AG20443 (cell line): ENCODE measurements at regions not wholly inside any gene's neighbourhood (a gene's known extent, or its start where the extent isn't known, plus 50 kb on each side); places are given as distances from the start of the nearest gene placed in this dataset.

Experiments
- DNase-seq: peaks from one replicate; pipeline ENCODE4 v3.0.0; 2012; ENCODE audit warnings: low spot score, mixed read lengths

DNA sequence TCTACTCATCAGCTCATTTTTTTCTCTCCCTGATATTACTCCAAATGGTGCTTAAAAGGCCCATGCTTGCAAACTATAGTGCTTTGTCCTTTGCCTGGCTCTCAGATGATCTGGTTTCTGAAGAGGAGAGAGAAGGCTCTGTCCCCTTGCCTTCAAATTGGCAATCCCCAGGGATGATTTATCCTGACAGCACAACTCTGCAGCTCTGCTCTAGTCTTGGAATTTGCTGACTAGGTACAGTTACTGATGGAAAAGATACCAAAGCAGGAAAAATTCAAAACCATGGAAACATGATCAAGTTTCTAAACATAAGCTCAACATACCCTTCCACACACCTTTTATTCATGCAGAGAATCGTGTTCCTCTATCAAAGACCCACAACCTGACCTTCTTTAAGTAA, 106.7 kb upstream of the CADPS start:
- no peak for DNase-seq

GRCh38 chr3:62982795-62983455, 107.7 kb upstream of the CADPS start:
- DNase-seq, result no peak

DNA sequence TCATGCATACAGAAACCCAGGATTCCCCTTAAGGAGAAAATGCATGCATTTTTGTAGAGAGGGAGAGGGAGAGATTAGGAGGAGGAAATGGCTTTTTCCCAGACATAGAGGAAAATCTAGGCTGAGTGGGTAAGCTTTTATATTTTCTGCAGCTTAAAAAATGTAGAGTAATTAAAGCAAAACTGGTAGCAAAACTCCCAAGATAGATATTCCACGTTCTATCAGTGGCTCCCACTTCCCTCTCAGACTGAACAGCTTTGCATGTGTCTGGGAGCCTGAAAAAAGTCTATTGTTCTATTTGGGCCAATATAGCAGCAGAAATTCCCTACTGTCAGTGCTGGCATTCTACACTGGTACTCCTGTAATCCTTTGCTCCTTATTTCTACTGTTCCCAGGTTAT, 110.8 kb upstream of the CADPS start:
- DNase-seq, result no peak

DNA sequence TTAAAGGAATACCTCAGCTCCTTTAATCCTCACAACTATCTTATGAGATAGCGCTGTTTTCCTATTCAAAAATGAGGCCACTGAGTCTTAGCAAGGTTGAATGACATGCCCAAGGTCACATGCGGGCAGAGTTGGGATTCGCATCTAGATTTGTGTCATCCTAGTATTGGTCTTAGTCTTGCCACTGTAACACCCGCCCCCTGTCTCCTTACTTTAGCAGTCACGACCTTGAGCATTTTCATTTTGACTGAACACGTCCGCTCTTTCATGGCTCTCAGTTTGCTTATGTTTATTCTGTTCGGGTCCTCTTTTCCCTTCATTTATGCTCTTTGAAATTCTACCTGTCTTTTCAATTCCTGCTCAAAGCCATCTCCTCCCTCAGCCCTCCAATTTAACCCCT, 112.5 kb upstream of the CADPS start:
- DNase-seq, result no peak

- no peak for DNase-seq
Measured at GRCh38 chr3:62990704-62991413, 115.6 kb upstream of the CADPS start.

- no peak for DNase-seq
Measured at GRCh38 chr3:62992520-62992919, 117.3 kb upstream of the CADPS start.

- DNase-seq, result no peak
Measured at GRCh38 chr3:62995119-62995518, 119.9 kb upstream of the CADPS start.

- DNase-seq, result no peak
Measured at GRCh38 chr3:62995530-62995929, 120.3 kb upstream of the CADPS start.

DNA sequence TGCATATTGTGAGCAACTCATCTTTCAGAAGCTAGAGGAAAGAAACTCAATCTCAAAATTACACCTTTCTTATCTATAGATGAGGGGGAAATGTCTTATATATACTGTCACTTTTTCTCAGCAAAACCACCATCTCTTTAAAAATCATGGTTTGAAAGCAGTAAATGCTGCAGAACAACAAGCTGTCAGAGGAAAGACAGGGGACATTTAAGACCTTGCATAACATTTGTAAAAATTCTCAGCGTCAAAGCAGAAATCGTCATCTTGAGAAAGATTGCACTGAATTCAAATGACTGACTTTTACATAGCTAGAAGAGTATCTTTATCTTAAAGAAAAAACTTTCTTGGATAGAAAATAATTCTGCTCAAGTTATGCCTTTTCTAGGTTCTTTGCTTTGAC, 122.2 kb upstream of the CADPS start:
- DNase-seq, result no peak

- DNase-seq, result no peak
Measured at GRCh38 chr3:62999158-62999557, 123.9 kb upstream of the CADPS start.

- no peak for DNase-seq
Measured at GRCh38 chr3:62999791-63000190, 124.6 kb upstream of the CADPS start.

DNA sequence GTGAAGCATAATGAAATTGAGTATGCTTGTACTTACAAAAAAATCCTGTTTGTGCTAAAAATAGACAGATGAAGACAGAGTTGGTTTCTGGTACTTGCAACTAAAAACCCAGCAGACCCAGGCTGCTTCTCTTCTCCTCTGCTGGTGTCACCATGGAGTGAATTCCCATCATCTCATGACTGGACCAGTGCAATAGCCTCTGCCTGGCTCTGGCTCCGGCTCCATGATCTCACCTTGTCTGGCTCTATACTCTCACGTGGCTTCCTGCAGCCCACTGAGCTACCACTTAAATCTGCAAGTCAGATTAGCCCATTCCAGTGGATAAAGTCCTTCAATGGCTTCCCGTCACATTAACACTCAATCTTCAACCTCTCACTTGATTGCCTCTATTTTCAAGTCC, 129.2 kb upstream of the CADPS start:
- DNase-seq, result no peak

DNA sequence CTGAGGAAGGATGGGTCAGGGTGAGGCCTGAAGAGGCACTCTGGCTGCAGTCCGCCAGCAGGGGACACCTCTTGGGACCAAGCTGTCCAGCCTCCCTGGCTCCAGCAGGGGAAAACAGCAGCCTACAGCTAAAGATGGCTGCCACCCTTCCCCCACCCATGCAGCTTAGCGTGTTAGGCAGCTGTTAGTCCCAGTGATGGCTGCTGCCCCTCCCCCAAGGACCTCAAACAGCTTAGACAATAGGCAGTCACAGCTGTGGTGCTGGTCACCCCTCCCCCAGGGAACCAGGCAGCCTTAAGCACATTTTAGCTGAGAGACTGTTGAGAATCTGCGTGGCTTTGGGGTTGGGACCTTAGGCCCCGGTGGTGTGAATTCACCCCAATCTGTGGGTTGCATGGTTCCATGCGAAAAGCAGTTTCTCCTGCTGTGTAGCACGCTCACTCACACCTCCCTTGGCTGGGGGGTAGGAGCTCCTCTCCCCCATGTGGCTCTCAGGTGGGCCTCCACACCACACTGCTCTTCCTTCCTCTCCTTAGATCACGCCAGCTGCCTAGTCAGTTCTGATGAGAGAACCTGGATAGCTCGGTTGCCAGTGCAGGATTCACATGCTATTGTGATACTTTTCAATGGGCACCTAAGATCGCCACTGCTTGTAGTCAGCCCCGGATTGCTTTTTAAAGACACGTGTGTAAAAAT, 140.5 kb upstream of the CADPS start:
- DNase-seq, result no peak

- no peak for DNase-seq
Measured at GRCh38 chr3:63022114-63022513, 146.9 kb upstream of the CADPS start.

DNA sequence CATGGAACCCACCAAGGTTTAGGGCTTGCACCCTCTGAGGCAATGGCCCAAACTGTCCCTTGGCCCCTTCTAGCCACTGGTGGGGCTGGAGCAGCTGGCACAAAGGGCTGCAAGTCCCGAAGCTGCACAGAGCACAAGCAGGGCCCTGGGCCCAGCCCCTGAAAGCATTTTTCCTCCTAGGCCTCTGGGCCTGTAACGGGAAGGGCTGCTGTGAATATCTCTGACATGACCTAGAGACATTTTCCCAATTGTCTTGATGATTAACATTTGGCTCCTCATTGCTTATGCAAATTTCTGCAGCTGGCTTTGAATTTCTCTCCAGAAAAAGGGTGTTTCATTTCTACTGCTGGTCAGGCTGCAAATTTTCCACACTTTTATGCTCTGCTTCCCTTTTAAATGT, 151.5 kb upstream of the CADPS start:
- no peak for DNase-seq

DNA sequence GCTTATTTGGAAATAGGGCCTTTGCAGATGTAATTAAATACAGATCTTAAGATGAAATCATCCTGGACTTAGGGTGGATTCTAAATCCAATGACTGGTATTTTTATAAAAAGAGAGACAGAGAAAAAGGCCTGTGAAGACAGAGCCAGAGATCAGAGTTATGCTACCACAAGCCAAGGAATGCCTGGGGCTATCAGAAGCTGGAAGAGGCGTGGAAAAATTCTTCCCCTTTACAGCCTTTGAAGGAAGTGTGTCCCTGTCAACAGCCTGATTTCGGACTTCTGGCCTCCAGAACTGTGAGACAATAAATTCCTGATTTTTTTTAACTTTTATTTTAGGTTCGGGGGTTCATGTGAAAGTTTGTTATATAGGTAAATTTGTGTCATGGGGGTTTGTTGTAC, 154.1 kb upstream of the CADPS start:
- DNase-seq, result no peak

DNA sequence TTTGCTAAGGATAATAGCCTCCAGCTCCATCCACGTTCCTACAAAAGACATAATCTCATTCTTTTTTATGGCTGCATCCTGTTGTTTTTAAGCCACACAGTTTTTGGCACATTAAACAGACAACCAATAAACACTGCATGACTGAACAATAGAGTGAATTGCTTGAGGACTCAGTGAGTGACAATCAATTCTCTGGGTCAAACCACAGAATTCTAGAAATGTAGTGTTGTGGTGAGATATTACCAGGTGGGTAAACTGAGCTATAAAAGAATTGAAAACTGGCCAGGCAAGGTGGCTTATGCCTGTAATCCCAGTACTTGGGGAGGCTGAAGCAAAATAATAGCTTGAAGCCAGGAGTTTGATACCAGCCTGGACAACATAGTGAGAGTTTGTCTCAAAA, 154.7 kb upstream of the CADPS start:
- DNase-seq, result no peak

- no peak for DNase-seq
Measured at GRCh38 chr3:63030666-63031065, 155.4 kb upstream of the CADPS start.

DNA sequence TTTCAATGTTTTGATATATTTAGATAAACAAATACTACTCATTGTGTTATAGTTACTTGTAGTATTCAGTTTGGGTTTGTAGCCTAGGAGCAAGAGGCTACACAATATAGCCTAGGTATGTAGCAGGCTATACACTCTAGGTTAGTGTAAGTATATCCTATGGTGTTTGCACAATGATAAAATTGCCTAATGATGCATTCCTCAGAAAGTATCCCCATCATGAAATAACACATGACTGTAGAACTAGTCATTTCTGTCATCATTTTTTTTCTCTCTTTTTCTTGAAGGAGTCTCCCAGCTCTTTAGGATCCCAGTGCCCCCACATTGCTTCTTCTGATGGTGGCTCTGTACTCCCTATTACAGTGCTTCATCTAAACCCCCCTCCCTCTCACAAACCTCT, 157.7 kb upstream of the CADPS start:
- no peak for DNase-seq

GRCh38 chr3:63034101-63034500, 158.9 kb upstream of the CADPS start:
- DNase-seq, result no peak

GRCh38 chr3:63037116-63037515, 161.9 kb upstream of the CADPS start:
- peak; percentile 29 for DNase-seq

GRCh38 chr3:63042833-63043232, 167.6 kb upstream of the CADPS start:
- no peak for DNase-seq

DNA sequence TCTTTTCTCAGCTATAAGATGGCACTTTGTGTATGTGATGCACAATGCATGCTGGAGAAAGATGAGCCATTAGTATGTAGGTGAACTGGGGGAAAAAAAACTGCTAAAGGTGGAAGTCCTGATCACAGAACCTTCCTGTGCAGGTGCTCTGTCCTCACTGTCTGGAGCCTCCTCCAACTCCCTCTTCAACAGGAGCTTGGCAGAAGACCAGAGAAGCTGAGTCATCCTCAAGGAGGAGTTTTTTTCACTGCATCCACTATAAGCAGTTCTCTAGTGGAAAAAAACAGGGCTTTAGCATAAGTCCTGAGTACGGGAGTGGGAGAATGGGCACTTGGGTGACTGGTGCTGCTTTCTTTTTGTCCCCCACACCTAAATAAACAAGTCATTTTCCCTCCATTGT, 168.4 kb upstream of the CADPS start:
- DNase-seq, result peak; percentile 18
